Natural killer cell treated with Interleukin-12 subunit alpha and Interleukin-12 subunit beta and Interleukin-15 and Interleukin-18, amount 100 ng/mL, for 72 hours (primary cell): ENCODE measurements at regions not wholly inside any gene's neighbourhood (a gene's known extent, or its start where the extent isn't known, plus 50 kb on each side); places are given as distances from the start of the nearest gene placed in this dataset.

Experiments
- ATAC-seq, 2 donors: fragments of 150-1000 bp; cut with Tn5 transposase in 1 of 2; sonication (Bioruptor Pico), chemical (Tn5 transposase) in 1 of 2; 2 replicates each; pipeline ENCODE4 v1.10.0; 2021
- DNase-seq: peaks from one replicate; pipeline ENCODE4 v3.0.0; 2022; ENCODE audit warnings: low spot score
- H3K27ac Mint-ChIP-seq, 2 donors: 1 replicate in 1 of 2; 2 replicates in 1 of 2; pipeline ENCODE4 v1.8.0; 2022; ENCODE audit warnings: mixed read lengths in 2 of 2, mild to moderate bottlenecking in 1 of 2, moderate library complexity in 1 of 2
- H3K27me3 Mint-ChIP-seq, 2 donors: 1 replicate in 1 of 2; 2 replicates in 1 of 2; pipeline ENCODE4 v1.8.0; 2022; ENCODE audit warnings: mixed read lengths in 2 of 2
- H3K36me3 Mint-ChIP-seq: one replicate; pipeline ENCODE4 v1.8.0; 2022; ENCODE audit warnings: mixed read lengths
- H3K4me1 Mint-ChIP-seq, 2 donors: 1 replicate in 1 of 2; 2 replicates in 1 of 2; pipeline ENCODE4 v1.8.0; 2022; ENCODE audit warnings: low read depth in 2 of 2, mixed read lengths in 2 of 2, mild to moderate bottlenecking in 1 of 2
- H3K4me3 Mint-ChIP-seq: one replicate; pipeline ENCODE4 v1.8.0; 2022; ENCODE audit warnings: mixed read lengths
- H3K9me3 Mint-ChIP-seq: 2 replicates; pipeline ENCODE4 v1.8.0; 2022; ENCODE audit warnings: mixed read lengths

DNA sequence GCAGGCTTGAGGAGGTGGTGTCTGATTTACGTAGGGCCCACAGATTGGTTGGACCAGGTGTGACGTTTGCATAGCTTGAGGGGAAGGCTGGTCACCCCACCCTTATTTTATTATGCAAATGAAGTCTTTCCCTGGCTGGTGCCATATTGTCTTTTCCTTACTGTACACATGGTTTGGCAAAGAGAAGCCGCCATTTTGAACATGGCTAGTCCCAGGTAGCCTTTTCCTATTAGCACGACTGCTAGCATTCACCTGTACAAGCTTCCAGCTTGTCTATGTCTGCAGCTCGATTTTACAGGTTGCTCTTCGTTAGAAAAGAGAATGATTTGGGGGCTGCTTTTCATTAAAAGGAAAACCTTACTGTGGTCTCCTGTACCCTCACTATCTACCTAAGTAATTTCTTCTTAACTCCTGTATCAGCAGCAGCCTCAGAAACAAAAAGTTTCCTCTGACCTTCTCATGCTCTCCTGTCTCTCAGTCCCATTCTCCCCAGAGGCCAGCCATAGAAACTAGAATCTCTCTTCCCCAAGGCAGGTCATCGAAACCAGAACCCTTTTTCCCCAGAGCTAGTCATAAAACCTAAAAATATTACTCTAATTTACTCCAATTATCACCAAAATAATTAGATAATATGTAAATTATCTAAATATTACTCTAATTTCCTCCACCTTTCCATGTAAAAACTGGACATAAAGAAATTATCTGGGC is 151.8 kb downstream of the B3GNT2 start:
- Mint-ChIP-seq H3K4me3 (no peak overlapping the region), H3K9me3 (no peaks in the 10 kb centered on the region)
- no peak for DNase-seq

GRCh38 chr2:62344472-62344871 is 148.6 kb downstream of the B3GNT2 start:
- DNase-seq = no peak
- ATAC-seq = no peak
- H3K27ac Mint-ChIP-seq = no peak overlapping the region
- H3K4me3 Mint-ChIP-seq = no peak overlapping the region
- H3K36me3 Mint-ChIP-seq = no peaks in the 10 kb centered on the region
- no peaks in the 10 kb centered on the region for H3K9me3 Mint-ChIP-seq
- no peaks in the 10 kb centered on the region for H3K27me3 Mint-ChIP-seq
- H3K4me1 Mint-ChIP-seq = no peaks in the 10 kb centered on the region

More for the DNA sequence above, 151.8 kb downstream of the B3GNT2 start:
- Mint-ChIP-seq H3K36me3 (no peaks in the 10 kb centered on the region), H3K4me1 (no peaks in the 10 kb centered on the region), H3K27ac (no peak overlapping the region), H3K27me3 (no peaks in the 10 kb centered on the region)
- ATAC-seq = no peak

DNA sequence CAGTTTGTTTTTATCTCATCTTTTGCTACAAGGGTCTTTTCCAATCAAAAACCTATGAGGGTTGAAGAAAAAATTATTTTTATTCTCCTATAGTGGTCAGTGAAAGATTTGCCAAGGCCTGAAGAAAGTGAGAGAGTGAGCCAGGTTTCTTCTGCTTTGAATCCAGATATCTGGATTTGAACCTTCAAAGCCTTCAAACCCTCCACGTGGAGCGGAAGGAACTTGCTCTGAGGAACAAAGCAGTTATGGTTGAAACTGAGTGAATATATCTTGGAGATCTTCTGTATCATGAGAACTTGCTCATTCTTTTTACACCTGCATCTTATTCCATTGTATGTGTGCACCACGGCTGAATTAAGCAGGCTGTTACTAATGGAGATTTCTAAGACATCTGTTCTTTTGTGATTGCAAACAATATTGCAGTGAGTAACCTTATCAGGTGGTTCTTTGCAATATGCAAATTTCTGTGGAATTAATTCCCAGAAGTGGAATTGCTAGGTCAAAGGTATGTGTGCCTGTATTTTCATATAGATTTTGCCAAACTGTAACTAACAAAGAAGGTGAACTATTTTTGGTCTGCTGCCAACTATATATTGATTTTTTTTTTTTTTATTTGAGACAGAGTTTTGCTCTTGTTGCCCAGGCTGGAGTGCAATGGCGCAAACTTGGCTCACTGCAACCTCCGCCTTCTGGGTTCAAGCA is 147.9 kb downstream of the B3GNT2 start:
- DNase-seq (no peak), ATAC-seq (no peak)
- Mint-ChIP-seq H3K27ac (no peak overlapping the region), H3K4me3 (no peak overlapping the region), H3K9me3 (no peaks in the 10 kb centered on the region), H3K27me3 (no peaks in the 10 kb centered on the region), H3K4me1 (no peaks in the 10 kb centered on the region), H3K36me3 (no peaks in the 10 kb centered on the region)

- Mint-ChIP-seq H3K4me3 (no peak overlapping the region), H3K27ac (no peak overlapping the region), H3K36me3 (no peaks in the 10 kb centered on the region), H3K27me3 (no peaks in the 10 kb centered on the region), H3K4me1 (peaks cover 0 to 2% of the 10 kb centered on the region in 2 donors), H3K9me3 (no peaks in the 10 kb centered on the region)
- DNase-seq (no peak), ATAC-seq (no peak)
Measured at GRCh38 chr2:62343206-62343605, 147.3 kb downstream of the B3GNT2 start.

GRCh38 chr2:62340994-62341484 is 145.1 kb downstream of the B3GNT2 start:
- no peaks in the 10 kb centered on the region for H3K36me3 Mint-ChIP-seq
- no peak overlapping the region for H3K4me3 Mint-ChIP-seq
- no peak overlapping the region for H3K27ac Mint-ChIP-seq
- H3K4me1 Mint-ChIP-seq = peaks cover 3 to 6% of the 10 kb centered on the region in 2 donors
- H3K27me3 Mint-ChIP-seq = no peaks in the 10 kb centered on the region
- H3K9me3 Mint-ChIP-seq = no peaks in the 10 kb centered on the region
- ATAC-seq (no peak), DNase-seq (no peak)

- H3K9me3 Mint-ChIP-seq = no peaks in the 10 kb centered on the region
- ATAC-seq (no peak), DNase-seq (no peak)
- peaks cover 7 to 17% of the 10 kb centered on the region in 2 donors for H3K4me1 Mint-ChIP-seq
- no peak overlapping the region for H3K4me3 Mint-ChIP-seq
- H3K27me3 Mint-ChIP-seq = no peaks in the 10 kb centered on the region
- H3K36me3 Mint-ChIP-seq = no peaks in the 10 kb centered on the region
- H3K27ac Mint-ChIP-seq = no peak overlapping the region
Measured at GRCh38 chr2:62339837-62340236, 143.9 kb downstream of the B3GNT2 start.

DNA sequence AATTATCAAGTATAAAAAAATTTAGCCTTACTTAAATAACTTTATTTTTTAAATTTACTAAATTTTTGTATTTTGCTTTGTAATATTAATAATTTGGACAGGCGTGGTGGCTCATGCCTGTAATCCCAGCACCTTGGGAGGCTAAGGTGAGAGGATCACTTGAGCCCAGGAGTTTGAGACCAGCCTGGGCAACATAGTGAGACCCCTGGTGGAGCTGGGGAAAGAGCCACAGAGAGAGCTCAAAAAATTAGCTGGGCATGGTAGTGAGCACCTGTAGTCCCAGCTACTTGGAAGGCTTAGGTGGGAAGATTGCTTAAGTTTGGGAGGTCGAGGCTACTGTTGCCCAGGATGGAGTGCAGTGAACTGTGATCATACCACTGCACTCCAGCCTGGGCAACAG is 143.5 kb downstream of the B3GNT2 start:
- DNase-seq (no peak), ATAC-seq (no peak)

DNA sequence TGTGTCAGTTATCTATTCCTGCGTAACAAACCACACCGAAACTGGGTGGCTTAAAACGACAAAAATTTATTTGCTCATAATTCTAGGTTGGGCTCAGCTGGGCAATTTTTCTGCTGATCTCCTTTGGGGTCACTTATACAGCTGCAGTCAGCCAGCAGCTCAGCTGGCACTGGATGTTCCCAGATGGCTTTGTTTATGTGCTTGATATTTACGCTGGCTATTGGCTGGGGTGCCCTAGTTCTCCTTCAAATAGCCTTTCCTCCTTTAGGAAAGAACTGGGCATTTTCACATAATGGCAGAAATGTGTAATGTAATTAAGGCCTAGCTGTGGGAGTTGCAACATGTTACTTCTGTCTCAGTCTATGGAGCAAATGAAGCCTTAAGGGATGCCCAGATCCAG is 142.2 kb downstream of the B3GNT2 start:
- no peak overlapping the region for H3K27ac Mint-ChIP-seq

More for the DNA sequence above, 143.5 kb downstream of the B3GNT2 start:
- H3K27me3 Mint-ChIP-seq = no peaks in the 10 kb centered on the region
- H3K9me3 Mint-ChIP-seq = no peaks in the 10 kb centered on the region
- H3K4me1 Mint-ChIP-seq = peaks cover 12 to 21% of the 10 kb centered on the region in 2 donors
- no peaks in the 10 kb centered on the region for H3K36me3 Mint-ChIP-seq
- H3K4me3 Mint-ChIP-seq = no peak overlapping the region
- no peak overlapping the region for H3K27ac Mint-ChIP-seq

GRCh38 chr2:62337403-62337802 is 141.5 kb downstream of the B3GNT2 start:
- Mint-ChIP-seq H3K4me3 (no peak overlapping the region), H3K27me3 (no peaks in the 10 kb centered on the region), H3K27ac (no peak overlapping the region), H3K4me1 (peaks cover 16 to 35% of the 10 kb centered on the region in 2 donors), H3K9me3 (no peaks in the 10 kb centered on the region), H3K36me3 (no peaks in the 10 kb centered on the region)
- ATAC-seq (no peak), DNase-seq (no peak)

More for the DNA sequence above, 142.2 kb downstream of the B3GNT2 start:
- Mint-ChIP-seq H3K4me3 (no peak overlapping the region), H3K4me1 (peaks cover 16 to 29% of the 10 kb centered on the region in 2 donors), H3K9me3 (no peaks in the 10 kb centered on the region), H3K36me3 (no peaks in the 10 kb centered on the region), H3K27me3 (no peaks in the 10 kb centered on the region)
- DNase-seq (no peak), ATAC-seq (no peak)

DNA sequence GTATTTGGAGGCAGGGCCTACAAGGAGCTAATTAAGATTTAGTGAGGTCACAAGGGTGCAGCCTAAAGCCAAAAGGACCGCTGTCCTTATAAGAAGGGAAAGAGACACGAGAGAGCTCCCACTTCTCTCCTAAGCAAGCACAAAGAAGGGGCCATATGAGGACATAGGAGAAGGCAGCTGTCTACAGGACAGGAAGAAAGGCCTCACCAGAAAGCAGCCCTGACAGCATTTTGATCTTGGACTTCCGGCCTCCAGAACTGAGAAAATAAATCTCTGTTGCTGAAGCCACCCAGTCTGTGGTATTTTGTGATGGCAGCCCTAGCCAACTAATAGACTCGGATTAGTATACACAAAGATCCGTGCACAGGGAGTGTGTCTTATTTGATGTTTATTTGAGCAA is 139.7 kb downstream of the B3GNT2 start:
- no peak for ATAC-seq
- Mint-ChIP-seq H3K9me3 (no peaks in the 10 kb centered on the region), H3K27me3 (no peaks in the 10 kb centered on the region), H3K36me3 (no peaks in the 10 kb centered on the region), H3K4me1 (peaks cover 16 to 35% of the 10 kb centered on the region in 2 donors), H3K4me3 (no peak overlapping the region), H3K27ac (no peak overlapping the region)
- no peak for DNase-seq

DNA sequence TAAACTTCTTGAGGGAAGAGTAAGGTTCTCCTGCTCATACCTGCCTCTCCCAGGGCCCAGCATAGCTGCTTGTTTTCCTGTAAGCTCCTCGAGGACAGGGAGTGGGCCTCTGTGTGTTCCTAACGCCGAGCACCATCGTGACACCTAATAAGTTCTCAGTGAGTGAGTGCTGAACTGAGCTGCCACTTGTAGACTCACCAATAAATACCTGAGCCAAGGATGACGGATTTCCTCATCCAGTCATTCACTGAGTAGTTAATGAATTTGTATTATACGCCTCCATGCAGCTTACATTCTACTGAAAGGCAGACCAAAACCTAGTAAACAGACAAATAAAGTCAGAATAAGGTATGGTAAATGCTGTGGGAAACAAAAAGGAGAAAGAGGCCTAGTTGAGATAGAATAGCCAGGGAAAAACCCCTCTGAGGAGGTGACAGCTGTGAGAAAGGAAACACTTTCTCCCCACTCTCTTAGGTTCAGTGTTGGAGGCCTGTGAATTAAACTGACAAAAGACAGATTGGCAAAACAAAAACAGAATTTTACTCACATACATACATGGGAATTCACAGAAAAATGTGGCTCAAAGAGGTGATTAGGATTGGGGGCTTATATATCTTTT is 138.6 kb downstream of the B3GNT2 start:
- Mint-ChIP-seq H3K27ac (peak overlapping the region in 1 of 2 donors; percentile 26), H3K4me1 (peaks cover 16 to 35% of the 10 kb centered on the region in 2 donors), H3K27me3 (no peaks in the 10 kb centered on the region), H3K9me3 (no peaks in the 10 kb centered on the region), H3K4me3 (no peak overlapping the region), H3K36me3 (no peaks in the 10 kb centered on the region)
- ATAC-seq = peak in 1 of 2 donors; percentile 75
- DNase-seq = no peak

DNA sequence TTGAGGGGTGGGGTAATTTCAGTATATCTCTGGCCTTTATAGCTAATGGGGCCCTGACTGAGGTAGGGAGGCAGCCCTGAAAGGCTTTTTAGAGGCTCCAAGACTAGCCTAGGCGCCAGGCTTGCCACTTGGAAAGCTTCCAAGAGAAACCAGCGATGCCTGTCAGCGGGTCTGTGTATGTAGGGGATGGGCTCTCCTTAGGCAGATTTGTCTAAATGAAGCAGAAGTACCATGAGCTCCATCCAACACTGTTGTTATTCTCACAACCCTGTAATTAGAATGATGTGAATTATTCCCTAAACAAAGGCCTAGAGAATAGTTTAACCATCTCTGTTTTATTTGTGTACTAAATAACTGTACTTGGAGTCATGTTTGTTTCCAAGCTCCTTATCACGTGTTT is 138.1 kb downstream of the B3GNT2 start:
- Mint-ChIP-seq H3K4me1 (peaks cover 16 to 35% of the 10 kb centered on the region in 2 donors), H3K4me3 (no peak overlapping the region), H3K27me3 (no peaks in the 10 kb centered on the region), H3K27ac (peak overlapping the region in 1 of 2 donors; percentile 26), H3K9me3 (no peaks in the 10 kb centered on the region), H3K36me3 (no peaks in the 10 kb centered on the region)
- DNase-seq (no peak), ATAC-seq (no peak)

GRCh38 chr2:62330959-62331358 is 135.0 kb downstream of the B3GNT2 start:
- H3K27me3 Mint-ChIP-seq = no peaks in the 10 kb centered on the region
- H3K4me1 Mint-ChIP-seq = peaks cover 13 to 28% of the 10 kb centered on the region in 2 donors
- H3K36me3 Mint-ChIP-seq = no peaks in the 10 kb centered on the region
- ATAC-seq = no peak
- no peak for DNase-seq
- peak overlapping the region in 1 of 2 donors; percentile 48 for H3K27ac Mint-ChIP-seq
- H3K4me3 Mint-ChIP-seq = no peak overlapping the region
- H3K9me3 Mint-ChIP-seq = no peaks in the 10 kb centered on the region

DNA sequence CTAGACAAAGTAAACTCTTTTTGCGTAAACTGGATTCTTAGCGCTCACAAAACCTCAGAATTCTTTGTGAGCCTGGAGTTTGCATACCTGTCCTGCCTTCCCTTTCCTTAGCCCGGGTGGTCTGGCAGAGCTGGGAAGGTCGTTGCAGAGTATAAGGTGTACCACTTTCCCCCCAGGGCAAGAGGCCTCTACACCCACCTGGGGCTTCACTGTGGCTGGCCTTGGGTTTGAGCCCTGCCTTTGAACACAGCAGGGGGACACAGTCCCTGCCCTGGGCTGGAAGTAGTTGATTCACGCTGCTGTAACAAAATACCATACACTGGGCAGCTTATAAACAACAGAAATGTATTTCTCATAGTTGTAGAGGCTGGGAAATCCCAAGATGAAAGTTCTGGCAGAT is 133.9 kb downstream of the B3GNT2 start:
- Mint-ChIP-seq H3K27me3 (no peaks in the 10 kb centered on the region), H3K36me3 (peaks cover 7% of the 10 kb centered on the region), H3K9me3 (no peaks in the 10 kb centered on the region), H3K4me1 (peaks cover 8 to 18% of the 10 kb centered on the region in 2 donors), H3K27ac (peak overlapping the region in 1 of 2 donors; percentile 48), H3K4me3 (no peak overlapping the region)
- DNase-seq (no peak), ATAC-seq (no peak)
